ENCODE measurements at regions not wholly inside any gene's neighbourhood (a gene's known extent, or its start where the extent isn't known, plus 50 kb on each side); places are given as distances from the start of the nearest gene placed in this dataset.

- Histone ChIP-seq H3K36me3 (no peaks in the 10 kb centered on the region), H3K9me3 (no peaks in the 10 kb centered on the region), H3K4me1 (no peaks in the 10 kb centered on the region), H3K27me3 (peaks cover 0 to 10% (median 2%) of the 10 kb centered on the region in 7 donors), H3K27ac (no peak overlapping the region), H3K4me3 (no peak overlapping the region)
- WGBS, 2 donors = 92 to 93% methylated on average over 3 of the region's 3 CpGs
- TF ChIP-seq, protein P1, sequence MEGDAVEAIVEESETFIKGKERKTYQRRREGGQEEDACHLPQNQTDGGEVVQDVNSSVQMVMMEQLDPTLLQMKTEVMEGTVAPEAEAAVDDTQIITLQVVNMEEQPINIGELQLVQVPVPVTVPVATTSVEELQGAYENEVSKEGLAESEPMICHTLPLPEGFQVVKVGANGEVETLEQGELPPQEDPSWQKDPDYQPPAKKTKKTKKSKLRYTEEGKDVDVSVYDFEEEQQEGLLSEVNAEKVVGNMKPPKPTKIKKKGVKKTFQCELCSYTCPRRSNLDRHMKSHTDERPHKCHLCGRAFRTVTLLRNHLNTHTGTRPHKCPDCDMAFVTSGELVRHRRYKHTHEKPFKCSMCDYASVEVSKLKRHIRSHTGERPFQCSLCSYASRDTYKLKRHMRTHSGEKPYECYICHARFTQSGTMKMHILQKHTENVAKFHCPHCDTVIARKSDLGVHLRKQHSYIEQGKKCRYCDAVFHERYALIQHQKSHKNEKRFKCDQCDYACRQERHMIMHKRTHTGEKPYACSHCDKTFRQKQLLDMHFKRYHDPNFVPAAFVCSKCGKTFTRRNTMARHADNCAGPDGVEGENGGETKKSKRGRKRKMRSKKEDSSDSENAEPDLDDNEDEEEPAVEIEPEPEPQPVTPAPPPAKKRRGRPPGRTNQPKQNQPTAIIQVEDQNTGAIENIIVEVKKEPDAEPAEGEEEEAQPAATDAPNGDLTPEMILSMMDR (IDR thresholded peaks at IDR 0.05) = no peak
- no peak for ATAC-seq
- DNase-seq = no peak
- intact Hi-C loops (cut with DNase I) = no loop called here
Observed at GRCh38 chr2:234166531-234166930, 116.0 kb downstream of the SPP2 start.

DNA sequence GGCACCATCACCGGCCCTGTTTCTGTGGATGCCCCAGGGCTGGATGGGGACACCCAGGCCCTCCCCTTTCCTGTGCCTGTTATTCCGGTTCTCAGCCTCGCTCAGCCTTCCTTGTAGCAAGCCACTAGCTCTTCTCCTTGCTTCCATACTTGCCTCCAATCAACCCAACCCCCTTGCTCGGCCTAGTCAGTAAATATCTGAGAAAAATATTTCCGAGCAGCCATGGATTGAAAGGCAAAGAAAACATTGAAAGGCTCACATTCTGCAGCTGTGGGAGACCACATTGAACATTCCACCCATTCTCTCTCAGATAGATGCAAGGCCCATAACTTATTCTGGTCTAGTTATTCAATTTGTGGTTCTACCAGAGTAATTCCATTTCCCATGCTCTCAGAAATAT is 114.9 kb downstream of the SPP2 start:
- no peaks in the 10 kb centered on the region for H3K4me1 ChIP-seq
- 80 to 84% methylated on average over 5 of the region's 5 CpGs for WGBS, 2 donors
- DNase-seq (no peak), ATAC-seq (no peak)
- no peak overlapping the region for H3K4me3 ChIP-seq
- H3K9me3 ChIP-seq = no peaks in the 10 kb centered on the region
- TF ChIP-seq, protein P1 (IDR thresholded peaks at IDR 0.05) = no peak
- no peak overlapping the region for H3K27ac ChIP-seq
- no peaks in the 10 kb centered on the region for H3K36me3 ChIP-seq
- intact Hi-C loops (cut with DNase I) = no loop called here
- peaks cover 0 to 5% (median 0%) of the 10 kb centered on the region in 7 donors for H3K27me3 ChIP-seq

DNA sequence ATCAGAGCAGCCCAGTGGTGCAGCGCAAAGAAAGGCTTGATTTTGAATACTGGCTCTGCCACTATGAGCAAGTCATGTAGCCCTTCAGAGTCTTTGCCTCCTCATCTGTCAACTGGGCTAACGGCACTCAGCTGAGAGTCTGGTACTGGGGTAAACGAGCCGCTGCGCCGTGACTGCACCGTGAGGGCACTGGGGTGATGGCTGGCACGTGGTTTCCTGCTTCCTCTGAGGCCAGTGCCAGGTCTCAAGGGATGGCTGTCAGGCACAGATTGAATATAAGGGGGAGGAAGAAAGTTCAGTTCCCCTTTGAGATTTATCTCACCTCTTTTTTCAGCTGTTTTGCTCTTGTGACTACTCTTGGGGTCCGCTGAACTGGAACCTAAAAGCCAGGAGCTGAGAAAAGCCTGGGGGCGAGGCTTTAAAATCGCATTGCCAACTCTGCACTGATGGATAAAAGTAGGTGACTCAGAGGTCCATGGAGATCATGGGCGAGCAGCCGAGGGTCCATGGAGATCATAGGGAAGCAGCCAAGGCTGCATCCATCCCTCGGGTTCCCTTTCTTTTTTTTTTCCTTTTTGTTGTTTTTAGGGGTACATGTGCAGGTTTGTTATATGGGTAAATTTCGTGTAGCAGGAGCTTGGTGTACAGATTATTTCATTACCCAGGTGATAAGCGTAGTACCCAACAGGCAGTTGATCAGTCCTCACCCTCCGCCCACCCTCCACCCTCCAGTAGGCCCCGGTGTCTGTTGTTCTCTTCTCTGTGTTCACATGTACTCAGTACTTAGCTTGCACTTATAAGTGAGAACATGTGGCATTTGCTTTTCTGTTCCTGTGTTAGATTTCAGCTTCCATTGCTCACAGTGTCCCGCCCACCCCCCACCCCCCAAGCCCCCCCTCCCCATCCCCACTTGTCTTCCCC is 114.3 kb downstream of the SPP2 start:
- no peaks in the 10 kb centered on the region for H3K36me3 ChIP-seq
- no peak overlapping the region for H3K27ac ChIP-seq
- H3K9me3 ChIP-seq = no peaks in the 10 kb centered on the region
- DNase-seq (no peak), ATAC-seq (no peak)
- no peak overlapping the region for H3K4me3 ChIP-seq
- 76 to 80% methylated on average over 19 of the region's 19 CpGs for WGBS, 2 donors
- no peaks in the 10 kb centered on the region for H3K4me1 ChIP-seq
- peaks cover 0 to 7% (median 0%) of the 10 kb centered on the region in 7 donors for H3K27me3 ChIP-seq
- TF ChIP-seq, protein P1 (IDR thresholded peaks at IDR 0.05) = no peak
- intact Hi-C loops (cut with DNase I) = no loop called here

DNA sequence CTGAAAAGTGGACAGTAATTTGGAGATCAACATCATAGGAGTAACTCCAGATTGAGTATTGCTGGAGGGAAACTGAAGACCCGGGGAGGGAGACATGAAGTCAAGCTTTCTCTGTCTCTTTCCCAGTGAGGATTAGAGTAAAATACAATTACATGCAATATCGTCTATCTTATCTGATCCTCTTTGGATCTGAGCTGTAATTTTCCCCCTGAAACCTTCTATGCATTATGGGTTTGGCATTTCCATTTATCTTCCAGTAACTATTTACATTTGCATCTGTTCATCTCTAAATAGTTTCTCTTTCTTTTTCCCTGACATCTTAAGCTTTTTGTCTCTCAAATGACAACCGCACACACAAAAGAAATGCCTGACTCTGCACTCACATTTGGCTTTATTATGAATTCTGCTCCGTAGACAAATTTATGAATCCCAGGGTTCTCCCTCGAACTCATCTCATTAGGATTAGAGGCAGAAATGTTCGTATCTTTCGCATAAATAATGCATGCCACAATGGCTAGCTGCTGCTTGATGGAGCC is 113.1 kb downstream of the SPP2 start:
- 88 to 91% methylated on average over 7 of the region's 7 CpGs for WGBS, 2 donors
- ATAC-seq (no peak), DNase-seq (no peak)
- peaks cover 0 to 9% (median 3%) of the 10 kb centered on the region in 7 donors for H3K27me3 ChIP-seq
- H3K36me3 ChIP-seq = no peaks in the 10 kb centered on the region
- no peak overlapping the region for H3K4me3 ChIP-seq
- no peak overlapping the region for H3K27ac ChIP-seq
- TF ChIP-seq, protein P1 (IDR thresholded peaks at IDR 0.05) = no peak
- intact Hi-C loops (cut with DNase I) = no loop called here
- H3K4me1 ChIP-seq = no peaks in the 10 kb centered on the region
- no peaks in the 10 kb centered on the region for H3K9me3 ChIP-seq

Data from heart right ventricle (tissue), 16 donors.